HG03432 (cell line): ENCODE measurements at regions not wholly inside any gene's neighbourhood (a gene's known extent, or its start where the extent isn't known, plus 50 kb on each side); places are given as distances from the start of the nearest gene placed in this dataset.

Experiments
- ATAC-seq: cut with Tn5 transposase; IDR thresholded peaks from one replicate; pipeline ENCODE4 v1.9.1; 2021; ENCODE audit warnings: mild to moderate bottlenecking, moderate library complexity; ENCODE audit not compliant: unreplicated experiment

- no peak for ATAC-seq
Measured at GRCh38 chr14:61623927-61624326, 71.4 kb upstream of the HIF1A start.

GRCh38 chr14:61625165-61625564 lies 70.1 kb upstream of the HIF1A start:
- ATAC-seq, result no peak

GRCh38 chr14:61627612-61628011 lies 67.7 kb upstream of the HIF1A start:
- ATAC-seq, result peak; percentile 74

- ATAC-seq, result no peak
Measured at GRCh38 chr14:61628016-61628725, 67.1 kb upstream of the HIF1A start.

- no peak for ATAC-seq
Measured at GRCh38 chr14:61630399-61631044, 64.8 kb upstream of the HIF1A start.

GRCh38 chr14:61631045-61631687 lies 64.1 kb upstream of the HIF1A start:
- ATAC-seq, result no peak

- no peak for ATAC-seq
Measured at GRCh38 chr14:61632401-61632800, 62.9 kb upstream of the HIF1A start.

GRCh38 chr14:61632807-61633206 lies 62.5 kb upstream of the HIF1A start:
- ATAC-seq, result no peak

- no peak for ATAC-seq
Measured at GRCh38 chr14:61636291-61636690, 59.0 kb upstream of the HIF1A start.

GRCh38 chr14:61636779-61637178 lies 58.5 kb upstream of the HIF1A start:
- no peak for ATAC-seq

GRCh38 chr14:61638595-61639387 lies 56.5 kb upstream of the HIF1A start:
- no peak for ATAC-seq

- no peak for ATAC-seq
Measured at GRCh38 chr14:61640158-61641136, 54.9 kb upstream of the HIF1A start.

- no peak for ATAC-seq
Measured at GRCh38 chr14:61641914-61642613, 53.2 kb upstream of the HIF1A start.

GRCh38 chr14:61642614-61642982 lies 52.7 kb upstream of the HIF1A start:
- ATAC-seq, result no peak

- ATAC-seq, result no peak
Measured at GRCh38 chr14:61643555-61643954, 51.8 kb upstream of the HIF1A start.

- ATAC-seq, result no peak
Measured at GRCh38 chr14:61644175-61644574, 51.1 kb upstream of the HIF1A start.

- ATAC-seq, result peak; percentile 84
Measured at GRCh38 chr14:61644834-61645233, 50.5 kb upstream of the HIF1A start.

GRCh38 chr14:61645247-61645646 lies 50.1 kb upstream of the HIF1A start:
- ATAC-seq, result no peak
